HG02981 (cell line): ENCODE measurements at regions not wholly inside any gene's neighbourhood (a gene's known extent, or its start where the extent isn't known, plus 50 kb on each side); places are given as distances from the start of the nearest gene placed in this dataset.
"Not testable (repeated sequence)": the region's sequence is repeated elsewhere in the genome, so short reads cannot be mapped to it uniquely, and the experiment has no call there.

Experiments used
- ATAC-seq: cut with Tn5 transposase; IDR thresholded peaks from one replicate; pipeline ENCODE4 v1.9.1; 2021; ENCODE audit warnings: mild to moderate bottlenecking, moderate library complexity; ENCODE audit not compliant: unreplicated experiment

DNA sequence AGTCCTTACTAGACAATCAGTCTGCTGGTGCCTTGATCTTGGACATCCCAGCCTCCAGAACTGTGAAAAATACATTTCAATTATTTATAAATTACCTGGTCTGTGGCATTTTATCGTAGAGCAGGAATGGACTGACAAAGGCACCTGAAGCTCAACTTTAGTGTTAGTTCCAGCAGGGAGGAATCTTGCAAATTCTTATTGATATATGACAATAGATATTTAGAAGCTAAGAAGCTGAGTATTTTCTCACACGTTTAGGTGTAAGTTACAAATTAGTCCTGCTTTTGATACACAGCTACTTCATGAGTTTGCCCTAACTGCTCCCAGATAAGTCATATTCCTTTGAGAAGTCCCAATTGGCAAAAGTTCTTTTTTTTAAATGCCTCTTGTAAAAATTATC, 138.0 kb upstream of the ZNF217 start:
- no peak for ATAC-seq

DNA sequence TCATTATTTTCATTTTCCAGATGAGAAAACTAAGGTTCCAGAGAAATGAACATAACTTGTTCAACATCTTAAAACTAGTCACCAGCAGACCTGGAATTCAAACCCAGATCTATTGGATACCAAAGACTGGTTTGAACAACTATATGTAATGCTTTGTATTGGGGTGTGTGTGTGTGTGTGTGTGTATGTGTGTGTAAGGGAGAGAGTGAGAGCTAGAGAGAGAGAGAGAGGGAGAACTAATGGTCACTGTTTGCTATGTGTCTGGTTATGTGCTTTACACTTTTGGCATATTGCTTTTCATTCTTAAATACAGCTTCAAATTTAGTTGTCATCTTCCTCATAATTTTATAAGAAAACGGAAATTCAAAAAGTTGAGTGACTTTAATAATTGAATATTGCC, 134.7 kb upstream of the ZNF217 start:
- no peak for ATAC-seq

DNA sequence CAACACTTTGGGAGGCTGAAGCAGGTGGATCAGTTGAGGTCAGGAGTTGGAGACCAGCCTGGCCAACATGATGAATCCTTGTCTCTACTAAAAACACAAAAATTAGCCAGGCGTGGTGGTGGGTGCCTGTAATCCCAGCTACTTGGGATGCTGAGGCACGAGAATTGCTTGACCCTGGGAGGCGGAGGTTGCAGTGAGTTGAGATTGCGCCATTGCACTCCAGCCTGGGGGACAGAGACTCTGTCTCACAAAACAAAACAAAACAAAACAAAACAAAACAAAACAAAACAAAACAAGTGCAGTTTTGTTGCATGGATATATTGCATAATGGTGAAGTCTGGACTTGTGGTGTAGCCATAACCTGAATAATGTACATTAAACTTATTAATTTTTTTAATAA, 133.6 kb upstream of the ZNF217 start:
- not testable (repeated sequence) for ATAC-seq

DNA sequence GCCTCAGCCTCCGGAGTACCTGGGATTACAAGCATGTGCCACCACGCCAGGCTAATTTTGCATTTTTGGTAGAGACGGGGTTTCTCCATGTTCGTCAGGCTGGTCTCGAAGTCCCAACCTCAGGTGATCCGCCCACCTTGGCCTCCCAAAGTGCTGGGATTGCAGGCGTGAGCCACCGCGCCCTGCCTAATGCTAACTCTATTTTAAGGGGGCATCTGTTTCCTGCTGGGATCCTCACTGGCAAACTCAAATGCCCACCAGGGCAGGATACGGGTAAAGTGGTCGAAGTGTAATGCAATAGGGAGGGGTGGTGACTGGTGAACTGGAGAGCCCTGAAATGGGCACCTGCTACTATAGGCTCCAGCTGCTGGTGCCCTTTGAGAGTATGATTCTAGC, 131.9 kb upstream of the ZNF217 start:
- ATAC-seq, result no peak

DNA sequence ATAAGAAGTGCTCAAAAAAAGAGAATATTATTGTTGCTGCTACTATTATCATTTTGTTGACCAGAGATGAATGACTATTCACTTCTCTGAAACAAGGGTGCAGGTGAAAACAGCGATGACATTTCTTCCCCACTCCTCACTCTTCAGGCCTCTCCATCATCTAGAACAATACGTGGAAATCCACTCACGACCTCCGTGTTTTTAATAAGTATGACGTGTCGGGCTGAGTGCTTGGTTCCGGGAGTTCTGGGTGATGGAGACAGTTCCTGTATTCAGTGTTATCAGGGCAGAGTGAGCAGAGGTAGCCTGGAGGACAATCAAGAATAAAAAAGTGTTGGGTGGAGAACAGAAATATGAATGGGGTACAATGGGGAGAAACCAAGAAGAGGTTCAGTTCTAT, 130.0 kb upstream of the ZNF217 start:
- no peak for ATAC-seq

DNA sequence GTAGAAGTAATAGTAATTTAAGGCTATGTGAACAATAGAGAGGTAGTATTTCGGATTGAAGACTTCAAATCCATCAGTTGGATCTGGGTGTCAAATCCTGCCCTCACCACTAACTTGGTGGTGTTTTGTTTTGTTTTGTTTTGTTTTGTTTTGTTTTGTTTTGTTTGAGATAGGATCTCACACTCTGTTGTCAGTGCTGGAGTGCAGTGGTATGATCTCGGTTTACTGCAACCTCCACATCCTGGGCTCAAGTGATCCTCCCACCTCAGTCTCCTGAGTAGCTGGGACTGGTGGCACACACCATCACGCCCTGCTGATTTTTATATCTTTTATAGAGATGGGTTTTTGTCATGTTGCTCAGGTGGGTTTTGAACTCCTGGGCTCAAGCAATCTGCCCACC, 129.4 kb upstream of the ZNF217 start:
- ATAC-seq, result no peak

DNA sequence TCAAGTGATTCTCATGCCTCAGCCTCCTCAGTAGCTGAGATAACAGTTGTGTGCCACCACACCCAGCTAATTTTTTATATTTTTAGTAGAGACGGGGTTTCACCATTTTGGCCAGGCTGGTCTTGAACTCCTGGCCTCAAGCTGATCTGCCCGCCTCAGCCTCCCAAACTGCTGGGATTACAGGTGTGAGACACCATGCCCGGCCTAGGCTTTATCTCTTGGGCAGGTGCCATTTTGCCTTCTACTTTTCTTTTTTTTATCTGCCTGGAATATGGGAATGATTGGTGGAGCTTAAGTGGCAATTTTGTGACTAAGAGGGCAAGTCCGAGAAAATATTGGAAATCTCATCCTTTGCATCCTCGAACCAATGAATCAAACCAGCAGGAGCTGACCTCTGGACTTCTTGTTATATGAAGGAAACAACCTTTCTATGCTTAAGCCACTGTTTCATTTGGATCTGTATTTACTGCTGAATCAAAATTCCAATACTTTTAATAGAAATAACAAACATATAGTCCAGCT, 128.9 kb upstream of the ZNF217 start:
- no peak for ATAC-seq

DNA sequence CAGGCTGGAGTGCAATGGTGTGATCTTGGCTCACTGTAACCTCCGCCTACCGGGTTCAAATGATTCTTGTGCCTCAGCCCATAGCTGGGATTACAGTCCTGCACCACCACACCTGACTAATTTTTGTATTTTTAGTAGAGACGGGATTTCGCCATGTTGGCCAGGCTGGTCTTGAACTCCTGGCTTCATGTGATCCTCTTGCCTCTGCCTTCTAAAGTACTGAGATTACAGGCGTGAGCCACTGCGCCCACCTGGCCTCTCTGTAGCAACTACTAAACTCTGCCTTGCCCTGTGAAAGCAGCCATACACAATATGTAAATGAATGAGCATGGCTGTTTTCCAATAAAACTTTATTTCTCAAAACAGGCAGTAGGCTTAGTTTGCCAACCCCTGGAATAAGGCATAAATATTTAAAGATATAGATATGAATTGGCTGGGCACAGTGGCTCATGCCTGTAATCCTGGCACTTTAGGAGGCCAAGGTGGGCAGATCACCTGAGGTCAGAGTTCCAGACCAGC, 127.9 kb upstream of the ZNF217 start:
- not testable (repeated sequence) for ATAC-seq

DNA sequence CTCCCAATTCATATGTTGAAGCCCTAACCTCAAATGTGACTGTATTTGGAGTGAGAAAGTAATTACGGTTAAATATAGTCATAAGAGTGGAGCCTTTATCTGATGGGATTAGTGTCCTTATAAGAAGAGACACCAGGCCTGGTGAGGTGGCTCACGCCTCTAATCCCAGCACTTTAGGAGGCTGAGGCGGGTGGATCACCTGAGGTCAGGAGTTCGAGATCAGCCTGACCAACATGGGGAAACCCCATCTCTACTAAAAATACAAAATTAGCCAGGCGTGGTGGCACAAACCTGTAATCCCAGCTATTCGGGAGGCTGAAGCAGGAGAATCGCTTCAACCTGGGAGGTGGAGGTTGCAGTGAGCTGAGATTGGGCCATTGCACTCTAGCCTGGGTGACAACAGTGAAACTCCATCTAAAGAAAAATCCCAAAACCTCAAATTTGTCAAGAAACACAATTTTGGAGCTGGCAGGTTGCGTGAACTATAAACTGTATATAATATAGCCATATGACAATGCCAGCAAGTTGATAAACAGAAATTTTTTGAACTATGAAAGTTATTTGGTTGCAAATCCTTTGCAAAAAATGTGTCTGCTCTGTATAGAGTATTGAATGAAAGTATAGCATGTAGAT, 125.6 kb upstream of the ZNF217 start:
- not testable (repeated sequence) for ATAC-seq

DNA sequence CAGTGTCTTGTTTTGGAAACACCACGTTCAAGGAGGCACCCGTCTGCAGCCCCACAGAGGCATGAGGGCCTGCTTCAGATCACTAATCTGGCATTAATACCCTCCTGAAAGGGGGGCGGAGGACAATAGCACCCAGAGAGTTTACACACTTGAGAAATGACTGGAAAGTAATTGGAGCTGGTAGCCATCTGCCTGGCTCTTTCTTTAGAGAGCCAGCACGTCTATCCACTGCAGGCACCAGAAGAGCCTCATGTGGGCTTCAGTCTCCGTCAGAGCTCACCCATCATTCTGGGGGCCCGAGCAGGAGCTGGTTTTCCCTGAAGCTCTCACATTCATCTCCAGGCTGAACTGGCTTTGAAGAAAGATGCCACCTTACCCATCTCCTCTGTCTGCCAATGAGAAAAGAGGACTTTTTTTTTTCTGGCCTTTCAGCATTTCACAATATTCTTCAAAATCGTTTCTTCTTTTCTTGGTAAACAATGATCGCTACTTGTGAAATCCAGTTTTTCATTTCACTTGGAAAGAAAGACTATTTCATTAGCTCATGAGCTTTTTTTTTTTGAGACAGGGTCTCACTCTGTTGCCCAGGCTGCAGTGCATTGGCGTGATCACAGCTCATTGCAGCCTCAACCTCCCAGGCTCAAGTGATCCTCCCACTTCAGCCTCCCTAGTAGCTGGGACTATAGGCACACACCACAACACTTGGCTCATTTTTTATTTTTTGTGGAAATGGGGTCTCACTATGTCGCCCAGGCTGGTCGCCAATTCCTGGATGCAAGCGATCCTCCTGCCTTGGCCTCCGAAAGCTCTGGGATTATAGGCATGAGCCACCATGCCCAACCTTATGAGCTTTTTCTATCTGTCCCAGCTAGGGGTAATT, 124.7 kb upstream of the ZNF217 start:
- ATAC-seq, result no peak

DNA sequence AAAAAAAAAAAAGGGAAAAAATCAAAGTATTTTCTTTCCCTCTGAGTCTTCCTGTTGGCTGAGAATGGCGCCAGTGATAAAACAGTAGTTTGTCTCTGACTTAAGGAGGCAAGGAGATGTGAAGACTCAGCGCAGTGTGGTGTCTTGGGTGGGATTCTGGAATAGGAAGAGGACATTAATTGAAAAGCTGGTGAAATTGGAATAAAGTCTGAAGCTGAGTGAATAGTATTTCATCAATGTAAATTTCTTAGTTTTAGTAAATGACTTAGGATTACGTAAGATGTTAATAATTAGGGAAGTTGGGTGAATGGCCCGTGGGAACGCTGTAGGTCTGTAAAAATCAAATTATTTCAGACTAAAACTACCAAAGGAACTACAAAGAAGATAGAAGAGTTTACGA, 122.8 kb upstream of the ZNF217 start:
- no peak for ATAC-seq

DNA sequence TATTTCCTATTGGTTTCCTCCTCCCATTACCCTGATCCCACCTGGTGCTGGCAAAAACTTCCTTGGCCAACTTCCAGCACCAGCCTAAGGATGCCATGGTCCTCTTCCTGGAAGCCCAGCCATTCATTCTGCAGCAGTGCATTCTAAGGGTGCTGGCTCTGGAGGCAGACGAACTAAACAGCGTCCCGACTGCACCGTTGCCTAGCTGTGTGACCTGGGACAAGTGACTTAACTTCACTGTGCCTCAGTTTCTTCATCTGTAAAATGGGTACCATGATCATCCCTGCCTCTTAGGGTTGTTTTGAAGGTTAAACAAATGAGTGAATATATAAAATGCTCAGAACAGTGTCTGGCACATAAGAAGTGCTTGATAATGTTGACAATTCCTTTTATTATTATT, 120.9 kb upstream of the ZNF217 start:
- ATAC-seq, result no peak

DNA sequence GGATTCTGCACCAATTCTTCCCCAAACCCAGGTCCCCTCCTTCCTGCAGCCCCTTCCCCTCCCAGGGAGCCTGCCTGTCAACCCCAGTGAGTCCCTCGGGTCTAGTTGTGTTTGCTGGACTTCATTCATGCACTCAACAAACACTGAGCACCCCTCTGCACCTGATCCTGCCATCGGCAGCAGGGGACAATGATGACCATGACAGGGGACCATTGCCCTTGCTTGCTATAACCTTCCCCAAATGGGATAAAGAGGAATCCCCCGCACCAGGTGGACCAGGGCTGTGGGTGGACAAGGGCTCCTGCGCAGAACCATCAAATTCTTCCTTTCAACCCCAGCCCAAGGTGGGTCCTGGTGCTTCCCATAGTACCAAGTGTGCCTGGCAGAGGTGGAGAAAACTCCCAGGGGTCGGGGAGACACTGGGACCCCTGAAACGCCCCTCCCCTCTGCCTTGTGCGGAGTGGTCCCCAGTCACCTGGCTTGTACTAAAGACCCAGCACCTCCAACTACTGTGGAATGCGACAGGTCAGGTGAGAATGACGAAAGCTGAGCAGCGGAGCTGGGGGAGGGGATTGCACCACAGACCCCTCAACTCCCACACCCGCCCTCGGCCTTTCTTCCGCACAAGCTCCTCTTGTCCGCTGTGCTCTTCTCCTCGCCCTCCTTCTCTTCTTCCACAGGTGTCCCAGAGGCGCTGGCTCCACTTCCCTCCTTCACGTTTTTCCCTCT, 119.9 kb upstream of the ZNF217 start:
- ATAC-seq, result no peak

DNA sequence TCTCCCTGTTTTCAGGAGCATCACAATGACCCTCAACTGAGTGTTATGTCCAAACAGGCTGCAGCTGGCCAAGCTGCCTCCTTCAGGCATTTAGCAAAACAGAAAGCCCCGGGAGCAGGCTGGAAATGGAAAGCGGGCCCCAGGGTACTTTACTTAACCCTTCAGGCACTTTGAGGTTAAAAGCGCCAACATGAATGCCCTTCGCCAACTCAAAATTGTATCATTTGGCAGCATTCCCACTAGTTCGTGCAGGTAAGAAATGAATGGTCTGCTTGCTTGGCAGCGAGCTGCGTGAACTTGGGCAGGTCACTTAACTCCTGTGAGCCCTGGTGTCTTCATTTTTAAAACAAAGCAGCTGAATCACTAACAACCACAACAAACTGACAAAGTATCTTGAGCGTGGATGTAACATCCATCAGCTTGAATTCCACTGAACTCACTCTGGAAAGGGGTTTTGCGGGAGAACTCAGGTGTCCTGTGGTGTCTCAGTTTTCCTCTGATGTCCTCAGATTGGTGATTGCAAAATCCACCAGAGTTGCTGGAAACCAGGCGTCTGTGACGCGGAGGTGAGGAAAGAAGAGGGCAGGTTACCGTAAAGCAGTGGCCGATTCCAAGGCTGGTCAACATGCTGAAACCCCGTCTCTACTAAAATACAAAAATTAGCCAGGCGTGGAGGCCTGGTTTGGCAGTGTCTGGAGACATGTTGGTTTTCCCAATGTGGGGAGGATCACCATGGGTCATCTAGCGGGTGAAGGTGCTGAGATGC, 118.8 kb upstream of the ZNF217 start:
- no peak for ATAC-seq

DNA sequence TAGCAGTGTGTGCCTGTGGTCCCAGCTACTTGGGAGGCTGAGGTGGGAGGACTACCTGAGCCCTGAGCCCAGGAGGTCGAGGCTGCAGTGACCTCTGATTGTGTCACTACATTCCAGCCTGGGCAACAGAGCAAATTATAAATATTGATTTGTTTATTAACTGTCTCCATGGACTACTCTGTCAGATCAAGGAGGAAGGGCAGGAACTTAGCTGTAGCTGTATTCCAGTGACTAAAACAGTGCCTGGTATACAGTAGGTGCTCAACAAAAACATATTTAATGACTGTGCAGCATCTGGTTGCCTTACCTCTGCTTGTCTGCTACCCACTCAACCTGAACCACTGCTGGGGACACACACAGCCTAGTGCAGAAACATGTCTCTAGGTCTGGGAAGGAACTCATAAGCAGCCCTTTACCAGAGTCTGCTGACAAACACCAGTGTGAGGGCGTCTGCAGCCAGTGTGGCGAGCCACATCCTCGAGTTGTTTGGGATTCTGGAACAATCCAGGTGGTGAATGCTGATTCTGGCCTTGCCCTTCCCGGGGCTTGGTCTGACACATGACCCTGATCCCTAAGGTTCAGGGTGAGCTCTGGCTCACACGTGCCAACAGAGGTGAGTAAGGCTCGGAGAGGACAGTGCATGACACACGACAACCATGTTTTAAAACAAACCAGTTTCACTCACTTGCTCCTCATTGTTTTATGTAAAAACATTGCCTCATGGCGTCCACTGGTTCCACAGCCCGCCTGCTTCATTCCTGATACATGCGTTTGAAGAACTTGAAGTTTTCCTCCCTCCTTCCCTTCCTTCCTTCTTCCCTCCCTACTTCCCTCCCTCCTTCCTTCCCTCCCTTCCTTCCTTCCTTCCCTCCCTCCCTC, 117.9 kb upstream of the ZNF217 start:
- ATAC-seq, result no peak

DNA sequence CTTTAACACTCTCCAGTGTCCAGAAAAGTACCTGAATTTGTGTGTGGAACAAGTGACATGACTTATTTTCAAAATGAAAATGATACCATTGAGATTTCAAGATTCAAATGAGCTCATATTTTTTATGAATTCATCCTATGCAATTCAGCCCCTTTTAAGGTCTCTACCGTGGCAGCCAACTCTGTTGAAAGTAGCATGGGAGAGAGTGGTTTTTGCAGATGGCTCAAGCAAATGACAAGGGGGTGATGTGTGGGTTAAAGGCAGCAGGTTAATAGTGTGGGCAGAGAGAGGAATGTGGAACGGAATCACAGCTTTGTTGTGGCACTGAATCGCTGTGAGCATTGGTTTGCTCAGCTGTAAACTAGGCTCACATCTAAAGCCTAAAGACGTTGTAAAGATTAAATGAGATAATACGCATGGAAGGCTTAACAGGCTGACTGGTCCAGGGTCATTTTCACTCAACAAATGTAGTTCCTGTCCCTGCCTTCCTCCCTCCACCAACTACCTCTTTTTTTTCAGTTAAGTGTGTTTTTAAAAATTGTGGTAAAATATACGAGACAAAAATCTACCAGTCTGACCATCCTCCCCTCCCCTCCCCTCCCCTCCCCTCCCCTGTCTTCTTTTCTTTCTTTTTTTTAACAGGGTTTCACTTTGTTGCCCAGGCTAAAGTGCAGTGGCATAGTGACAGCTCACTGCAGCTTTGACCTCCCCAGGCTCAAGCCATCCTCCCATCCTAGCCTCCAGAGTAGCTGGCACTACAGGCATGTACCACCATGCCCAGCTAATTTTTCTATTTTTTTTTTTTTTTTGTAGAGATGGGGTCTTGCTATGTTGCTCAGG, 114.7 kb upstream of the ZNF217 start:
- peak; percentile 48 for ATAC-seq

DNA sequence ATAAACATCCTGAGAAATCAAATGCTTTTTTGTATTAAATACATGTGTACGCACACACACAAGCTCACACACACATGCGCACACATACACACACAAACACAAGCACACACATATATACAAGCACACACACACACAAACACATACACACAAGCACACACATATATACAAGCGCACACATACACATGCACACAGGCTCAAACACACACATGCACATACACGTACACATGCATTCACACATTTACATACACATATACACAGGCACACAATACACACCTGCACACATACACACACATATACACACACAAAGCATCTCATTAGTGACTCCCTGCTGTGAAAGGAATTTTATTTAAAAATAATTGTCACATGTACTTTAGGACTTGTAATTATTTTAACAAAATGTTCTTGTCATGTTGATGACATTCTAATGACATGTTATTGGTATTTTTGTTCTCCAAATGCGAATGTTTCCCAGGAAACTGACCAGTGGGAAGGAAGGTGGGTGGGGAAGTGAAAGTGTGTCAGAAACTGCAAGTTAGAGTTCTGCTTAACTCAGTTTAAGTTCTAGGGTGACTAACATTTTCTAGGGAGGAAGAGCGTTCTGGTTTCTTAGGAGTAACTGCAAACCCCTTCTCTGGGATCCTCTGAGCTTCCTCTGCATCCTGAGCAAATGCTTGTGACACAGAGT, 113.9 kb upstream of the ZNF217 start:
- peak; percentile 19 for ATAC-seq
